AG08395 (cell line): ENCODE measurements at regions not wholly inside any gene's neighbourhood (a gene's known extent, or its start where the extent isn't known, plus 50 kb on each side); places are given as distances from the start of the nearest gene placed in this dataset.
"Not testable (repeated sequence)": the region's sequence is repeated elsewhere in the genome, so short reads cannot be mapped to it uniquely, and the experiment has no call there.

ENCODE experiments used
- DNase-seq: peaks from one replicate; pipeline ENCODE4 v3.0.0; 2012; ENCODE audit warnings: mixed read lengths, low spot score

GRCh38 chr13:73160371-73161031 is 101.7 kb downstream of the KLF5 start:
- not testable (repeated sequence) for DNase-seq

GRCh38 chr13:73158851-73159250 is 100.0 kb downstream of the KLF5 start:
- no peak for DNase-seq

- no peak for DNase-seq
These were observed 98.2 kb downstream of the KLF5 start for GRCh38 chr13:73157031-73157430.

- no peak for DNase-seq
These were observed 87.9 kb downstream of the KLF5 start for GRCh38 chr13:73146707-73147106.

- no peak for DNase-seq
These were observed 83.3 kb downstream of the KLF5 start for GRCh38 chr13:73142071-73142470.

GRCh38 chr13:73141292-73141771 is 82.5 kb downstream of the KLF5 start:
- DNase-seq, result no peak

- DNase-seq, result no peak
These were observed 82.0 kb downstream of the KLF5 start for GRCh38 chr13:73140801-73141200.

- no peak for DNase-seq
These were observed 80.1 kb downstream of the KLF5 start for GRCh38 chr13:73138638-73139491.

GRCh38 chr13:73138276-73138637 is 79.5 kb downstream of the KLF5 start:
- DNase-seq, result peak; percentile 36

- DNase-seq, result no peak
These were observed 78.0 kb downstream of the KLF5 start for GRCh38 chr13:73136776-73137175.

GRCh38 chr13:73133531-73133930 is 74.7 kb downstream of the KLF5 start:
- no peak for DNase-seq

GRCh38 chr13:73131247-73131646 is 72.4 kb downstream of the KLF5 start:
- DNase-seq, result no peak

GRCh38 chr13:73129023-73129422 is 70.2 kb downstream of the KLF5 start:
- DNase-seq, result no peak
